ENCODE measurements at regions not wholly inside any gene's neighbourhood (a gene's known extent, or its start where the extent isn't known, plus 50 kb on each side); places are given as distances from the start of the nearest gene placed in this dataset.
"Not testable (repeated sequence)": the region's sequence is repeated elsewhere in the genome, so short reads cannot be mapped to it uniquely, and the experiment has no call there.

- intact Hi-C loops (cut with DNase I), result no loop called here
- no peak for ATAC-seq
- DNase-seq (ENCODE audit: missing footprints), result no peak
Measured at GRCh38 chr12:38156497-38157245, 159.9 kb upstream of the ALG10B start.

GRCh38 chr12:38157274-38157932 lies 159.2 kb upstream of the ALG10B start:
- intact Hi-C loops (cut with DNase I), result no loop called here
- ATAC-seq (no peak), DNase-seq (ENCODE audit: missing footprints) (no peak)

DNA sequence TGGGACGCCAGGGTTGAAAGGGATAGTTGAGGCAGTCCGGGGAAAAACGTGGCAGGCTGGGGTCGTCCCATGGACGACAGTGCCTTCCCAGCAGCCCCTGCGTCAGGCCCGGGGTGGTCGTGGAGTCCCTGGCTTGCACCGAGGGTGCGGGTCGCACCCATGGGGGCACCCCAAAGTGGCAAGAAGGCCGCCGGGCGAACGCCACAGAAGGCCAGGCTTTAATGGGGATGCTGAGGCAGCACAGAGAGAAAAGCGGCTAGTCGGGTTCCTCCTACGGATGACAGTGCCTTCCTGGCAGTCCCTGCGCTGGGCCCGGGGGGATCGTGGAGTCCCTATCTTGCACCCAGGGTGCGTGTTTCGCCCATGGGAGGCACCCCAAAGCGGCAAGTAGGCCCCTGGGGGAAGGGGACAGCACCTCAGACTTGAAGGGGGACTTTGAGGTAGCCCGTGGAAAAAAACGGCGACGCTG lies 158.6 kb upstream of the ALG10B start:
- intact Hi-C loops (cut with DNase I), result no loop called here
- DNase-seq (ENCODE audit: missing footprints) (no peak), ATAC-seq (no peak)

- intact Hi-C loops (cut with DNase I), result no loop called here
- no peak for ATAC-seq
- DNase-seq (ENCODE audit: missing footprints), result no peak
Measured at GRCh38 chr12:38158428-38159091, 158.0 kb upstream of the ALG10B start.

DNA sequence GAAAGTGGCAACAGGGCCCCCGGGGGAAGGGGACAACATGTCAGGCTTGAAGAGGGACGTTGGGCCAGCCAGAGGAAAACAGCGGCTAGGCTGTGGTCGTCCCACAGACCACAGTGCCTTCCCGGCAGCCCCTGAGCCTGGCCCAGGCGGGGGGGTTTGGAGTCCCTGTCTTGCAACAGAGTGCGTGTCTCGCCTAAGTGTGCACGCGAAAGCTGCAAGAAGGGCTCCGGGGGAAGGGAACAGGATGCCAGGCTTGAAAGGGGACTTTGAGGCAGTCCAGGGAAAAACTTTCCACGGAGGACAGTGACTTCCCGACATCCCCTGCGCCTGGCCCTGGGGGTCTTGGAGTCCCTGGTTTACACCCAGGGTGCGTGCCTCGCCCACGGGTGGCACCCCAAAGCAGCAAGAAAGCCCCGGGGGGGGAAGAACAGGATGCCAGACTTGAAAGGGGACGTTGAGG lies 157.5 kb upstream of the ALG10B start:
- intact Hi-C loops (cut with DNase I), result no loop called here
- no peak for ATAC-seq
- DNase-seq (ENCODE audit: missing footprints), result no peak

GRCh38 chr12:38159591-38160317 lies 156.8 kb upstream of the ALG10B start:
- DNase-seq (ENCODE audit: missing footprints), result no peak

DNA sequence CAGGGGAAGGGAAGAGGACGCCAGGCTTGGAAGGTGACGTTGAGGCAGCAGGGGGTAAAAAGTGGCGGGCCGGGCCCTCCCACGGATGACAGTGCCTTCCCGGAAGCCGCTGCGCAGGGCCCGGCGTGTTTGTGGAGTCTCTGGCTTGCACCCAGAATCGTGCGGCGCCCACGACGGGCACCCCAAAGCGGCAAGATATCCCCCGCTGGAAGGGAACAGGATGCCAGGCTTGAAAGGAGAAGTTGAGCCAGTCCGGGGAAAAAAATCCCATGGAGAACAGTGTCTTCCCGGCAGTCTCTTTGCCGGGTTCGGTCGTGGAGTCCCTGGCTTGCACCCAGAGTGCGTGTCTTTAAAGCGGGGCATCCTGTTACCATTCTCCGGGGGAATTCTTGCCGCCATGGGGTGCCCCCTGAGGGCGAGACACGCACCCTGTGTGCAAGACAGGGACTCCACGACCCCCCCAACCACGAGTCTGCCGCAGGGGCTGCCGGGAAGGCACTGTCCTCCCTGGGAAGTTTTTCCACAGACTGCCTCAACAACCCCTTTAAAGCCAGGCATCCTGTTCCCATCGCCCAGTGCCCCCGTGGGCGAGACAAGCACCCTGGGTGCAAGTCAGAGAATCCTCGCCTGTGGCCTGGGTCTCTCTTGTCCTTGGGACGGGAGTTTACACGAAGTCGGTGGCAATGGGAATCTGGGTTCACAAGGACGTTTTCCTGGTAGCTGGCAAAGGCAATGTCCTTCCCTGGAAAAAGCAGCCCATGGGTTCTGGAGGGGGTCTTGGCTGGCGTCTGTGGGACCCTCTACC lies 156.1 kb upstream of the ALG10B start:
- ATAC-seq (no peak), DNase-seq (ENCODE audit: missing footprints) (no peak)
- intact Hi-C loops (cut with DNase I), result no loop called here

More at GRCh38 chr12:38159591-38160317, 156.8 kb upstream of the ALG10B start:
- ATAC-seq, result no peak
- intact Hi-C loops (cut with DNase I), result no loop called here

- no peak for DNase-seq (ENCODE audit: missing footprints)
- intact Hi-C loops (cut with DNase I), result no loop called here
- ATAC-seq, result no peak
Measured at GRCh38 chr12:38161123-38162000, 155.2 kb upstream of the ALG10B start.

DNA sequence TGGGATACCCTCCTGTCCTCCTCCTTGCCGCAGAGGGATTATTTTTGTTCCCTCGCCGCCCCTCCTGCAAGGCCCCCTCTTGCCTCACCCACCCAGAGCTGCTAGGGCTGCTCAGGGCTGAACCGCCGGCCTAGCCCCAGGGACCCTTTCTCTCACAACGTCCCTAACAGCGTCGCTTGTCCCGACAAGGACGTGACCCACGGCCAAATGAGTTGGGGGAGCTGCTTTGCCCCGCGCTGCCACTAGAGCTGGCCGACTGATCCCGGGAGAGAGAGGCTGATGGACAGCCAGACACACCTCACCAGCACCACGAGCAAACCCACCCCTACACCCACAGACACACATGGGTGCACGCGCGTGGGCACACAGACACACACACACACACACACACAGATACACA lies 154.6 kb upstream of the ALG10B start:
- intact Hi-C loops (cut with DNase I), result no loop called here
- DNase-seq (ENCODE audit: missing footprints), result no peak
- no peak for ATAC-seq

- ATAC-seq (no peak), DNase-seq (ENCODE audit: missing footprints) (no peak)
- intact Hi-C loops (cut with DNase I), result no loop called here
Measured at GRCh38 chr12:38162708-38163441, 153.7 kb upstream of the ALG10B start.

- intact Hi-C loops (cut with DNase I), result no loop called here
- ATAC-seq (no peak), DNase-seq (ENCODE audit: missing footprints) (no peak)
Measured at GRCh38 chr12:38163442-38163801, 153.2 kb upstream of the ALG10B start.

DNA sequence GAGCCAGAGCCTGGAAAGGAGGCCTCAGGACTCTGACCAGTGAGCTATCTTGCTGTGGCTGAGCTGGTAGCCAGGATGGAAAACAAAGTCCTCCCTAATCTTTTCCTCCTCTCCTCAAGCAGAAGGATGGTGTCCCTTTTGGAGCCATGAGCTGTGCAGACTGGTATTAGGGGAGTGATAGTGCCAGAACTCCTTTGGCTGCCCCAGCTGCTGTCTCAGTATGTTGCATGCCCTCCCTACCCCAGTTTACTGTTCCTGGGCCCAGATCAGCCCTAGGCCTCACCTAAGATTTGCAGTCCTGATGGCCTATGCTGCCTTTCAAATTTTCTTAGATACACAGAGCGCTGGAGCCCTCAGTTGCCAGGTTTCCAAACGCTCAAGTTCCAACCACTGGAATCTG lies 150.3 kb upstream of the ALG10B start:
- intact Hi-C loops (cut with DNase I), result no loop called here
- DNase-seq (ENCODE audit: missing footprints) (no peak), ATAC-seq (no peak)

- DNase-seq (ENCODE audit: missing footprints) (no peak), ATAC-seq (no peak)
- intact Hi-C loops (cut with DNase I), result no loop called here
Measured at GRCh38 chr12:38175538-38175937, 141.0 kb upstream of the ALG10B start.

DNA sequence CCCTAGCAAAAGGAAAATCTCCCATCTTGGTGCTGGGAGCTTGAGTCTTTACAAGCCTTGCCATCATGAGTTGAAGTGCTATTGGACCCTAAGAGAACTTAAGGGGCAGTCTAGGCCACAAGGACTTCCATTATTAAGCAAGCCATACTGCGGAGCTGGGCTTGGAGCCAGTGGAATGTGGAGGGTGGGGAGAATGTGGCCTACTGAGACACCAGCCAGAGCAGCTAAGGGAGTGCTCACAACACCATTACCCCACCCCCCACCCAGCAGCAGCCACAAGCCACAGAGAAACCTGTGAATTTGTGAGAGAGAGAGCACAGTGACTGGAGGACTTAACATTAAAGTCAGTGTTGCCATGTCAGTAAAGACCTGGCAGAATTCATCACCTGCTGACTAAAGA lies 133.0 kb upstream of the ALG10B start:
- ATAC-seq; intact Hi-C loops (cut with DNase I); DNase-seq (ENCODE audit: missing footprints): not testable (repeated sequence)

DNA sequence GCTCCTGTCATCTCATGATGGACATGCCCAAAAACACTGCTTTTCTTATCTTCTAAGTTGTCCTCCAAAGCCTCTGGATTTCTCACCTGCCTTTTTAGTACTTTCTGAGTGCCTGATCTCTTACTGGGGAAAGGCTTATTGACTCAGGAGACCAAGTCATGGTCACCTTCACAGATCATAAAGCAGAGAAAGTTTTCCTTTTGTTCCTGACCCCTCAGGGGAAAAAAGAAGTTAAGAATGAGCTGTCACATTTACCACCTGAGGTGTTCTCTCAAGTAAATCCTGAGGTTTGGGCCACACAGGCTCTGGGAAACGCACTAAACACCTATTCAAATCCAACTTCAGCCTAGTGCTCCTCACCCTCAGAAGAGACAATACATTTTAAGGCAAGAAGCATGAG lies 119.3 kb upstream of the ALG10B start:
- DNase-seq (ENCODE audit: missing footprints); intact Hi-C loops (cut with DNase I); ATAC-seq: not testable (repeated sequence)

DNA sequence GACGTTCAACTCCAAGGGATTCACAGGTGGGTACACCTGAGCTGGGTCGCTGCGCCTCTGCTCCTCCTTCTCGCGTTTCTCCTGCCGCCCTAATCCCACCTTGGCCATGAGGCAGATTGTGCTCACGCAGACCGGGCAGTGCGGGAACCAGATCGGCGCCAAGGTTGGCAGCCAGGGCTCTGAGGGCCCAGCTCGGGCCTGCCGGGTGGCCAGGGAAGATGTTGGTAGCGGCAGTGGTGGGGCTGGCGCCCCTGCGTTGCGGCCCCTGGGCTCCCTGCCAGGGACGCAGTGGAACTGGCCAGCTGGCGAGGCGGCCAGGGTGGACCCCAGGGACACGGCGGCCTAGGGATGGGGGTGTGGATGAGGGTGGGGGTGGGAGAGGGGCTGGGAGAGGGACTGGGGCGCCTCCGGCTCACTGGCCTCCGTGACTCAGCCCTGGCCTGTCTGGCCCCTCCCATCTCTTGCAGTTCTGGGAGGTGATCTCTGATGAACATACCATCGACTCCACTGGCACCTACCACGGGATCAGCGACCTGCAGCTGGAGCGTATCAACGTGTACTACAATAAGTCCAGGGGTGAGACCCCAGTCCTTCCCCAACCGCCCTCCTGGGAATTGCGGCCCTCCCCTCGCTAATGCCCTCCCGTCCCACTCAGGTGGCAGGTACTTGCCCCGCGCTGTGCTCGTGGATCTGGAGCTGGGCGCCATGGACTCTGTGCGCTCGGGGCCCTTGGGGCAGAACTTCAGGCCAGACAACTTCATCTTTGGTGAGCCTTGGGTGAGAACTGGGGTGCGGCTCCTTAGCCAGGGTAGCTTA lies 114.9 kb upstream of the ALG10B start:
- ATAC-seq, result no peak
- intact Hi-C loops (cut with DNase I), result no loop called here
- no peak for DNase-seq (ENCODE audit: missing footprints)
